ENCODE measurements at regions not wholly inside any gene's neighbourhood (a gene's known extent, or its start where the extent isn't known, plus 50 kb on each side); places are given as distances from the start of the nearest gene placed in this dataset.
A peak's percentile ranks its signal among the peaks of the same experiment; 100 is the strongest.

DNA sequence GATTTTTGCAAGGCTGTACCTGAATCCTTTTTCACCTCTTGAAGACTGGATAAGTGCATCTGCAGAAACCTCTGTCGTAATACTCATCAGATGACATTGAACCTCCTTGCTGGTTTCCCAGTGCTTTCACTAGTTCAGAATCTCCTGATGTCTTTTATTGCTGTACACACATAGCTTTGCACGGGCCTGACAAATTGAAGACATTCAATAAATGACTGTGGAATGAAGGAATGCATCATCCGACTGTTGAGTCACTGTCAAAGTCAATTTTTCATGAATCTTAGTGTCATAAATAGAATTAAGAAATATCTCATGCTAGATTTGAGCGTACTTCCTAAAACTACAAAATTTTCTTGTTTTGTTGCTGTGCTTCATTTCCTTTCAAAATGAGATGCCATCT, 598.2 kb upstream of the MAP3K7 start:
- TF ChIP-seq, protein P1, sequence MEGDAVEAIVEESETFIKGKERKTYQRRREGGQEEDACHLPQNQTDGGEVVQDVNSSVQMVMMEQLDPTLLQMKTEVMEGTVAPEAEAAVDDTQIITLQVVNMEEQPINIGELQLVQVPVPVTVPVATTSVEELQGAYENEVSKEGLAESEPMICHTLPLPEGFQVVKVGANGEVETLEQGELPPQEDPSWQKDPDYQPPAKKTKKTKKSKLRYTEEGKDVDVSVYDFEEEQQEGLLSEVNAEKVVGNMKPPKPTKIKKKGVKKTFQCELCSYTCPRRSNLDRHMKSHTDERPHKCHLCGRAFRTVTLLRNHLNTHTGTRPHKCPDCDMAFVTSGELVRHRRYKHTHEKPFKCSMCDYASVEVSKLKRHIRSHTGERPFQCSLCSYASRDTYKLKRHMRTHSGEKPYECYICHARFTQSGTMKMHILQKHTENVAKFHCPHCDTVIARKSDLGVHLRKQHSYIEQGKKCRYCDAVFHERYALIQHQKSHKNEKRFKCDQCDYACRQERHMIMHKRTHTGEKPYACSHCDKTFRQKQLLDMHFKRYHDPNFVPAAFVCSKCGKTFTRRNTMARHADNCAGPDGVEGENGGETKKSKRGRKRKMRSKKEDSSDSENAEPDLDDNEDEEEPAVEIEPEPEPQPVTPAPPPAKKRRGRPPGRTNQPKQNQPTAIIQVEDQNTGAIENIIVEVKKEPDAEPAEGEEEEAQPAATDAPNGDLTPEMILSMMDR (conservative IDR thresholded peaks at IDR 0.05; ENCODE audit: low read depth, low read length) = no peak
- TF ChIP-seq EZH2phosphoT487 (IDR thresholded peaks at IDR 0.05; ENCODE audit: borderline replicate concordance, low read length) (no peak), EZH2 (IDR thresholded peaks at IDR 0.05; ENCODE audit: low read length, unreplicated experiment) (no peak)
- H3K4me3 ChIP-seq (ENCODE audit: low read length) = no peak overlapping the region
- H3K36me3 ChIP-seq (ENCODE audit: low read depth, low read length) = no peaks in the 10 kb centered on the region
- H3K4me2 ChIP-seq (ENCODE audit: low read length) = no peak overlapping the region
- ChIA-PET POLR2A (ENCODE audit: unreplicated experiment) (no interaction called here), CTCF (no interaction called here)
- H3K79me2 ChIP-seq (ENCODE audit: low read length) = no peaks in the 10 kb centered on the region
- no peaks in the 10 kb centered on the region for H3K27me3 ChIP-seq (ENCODE audit: low read length)
- no peaks in the 10 kb centered on the region for H3K4me1 ChIP-seq (ENCODE audit: insufficient read depth, low read length)
- no peaks in the 10 kb centered on the region for H4K20me1 ChIP-seq (ENCODE audit: low read length)
- no peak overlapping the region for H2AFZ ChIP-seq (ENCODE audit: low read length)
- intact Hi-C loops (cut with micrococcal nuclease) = no loop called here
- DNase-seq (peak; percentile 10), ATAC-seq (no peak)
- H3K9me2 ChIP-seq (replicated peaks; ENCODE audit: low read length) = no peaks in the 10 kb centered on the region
- H3K9me3 ChIP-seq (ENCODE audit: low read length) = no peaks in the 10 kb centered on the region
- H3K9ac ChIP-seq (ENCODE audit: low read length) = no peak overlapping the region
- no peaks in the 10 kb centered on the region for H3F3A ChIP-seq (ENCODE audit: low read length, unreplicated experiment)
- no TSS peak for BruUV-seq (replicated peaks)
- no peak overlapping the region for H3K27ac ChIP-seq (ENCODE audit: low read length)

DNA sequence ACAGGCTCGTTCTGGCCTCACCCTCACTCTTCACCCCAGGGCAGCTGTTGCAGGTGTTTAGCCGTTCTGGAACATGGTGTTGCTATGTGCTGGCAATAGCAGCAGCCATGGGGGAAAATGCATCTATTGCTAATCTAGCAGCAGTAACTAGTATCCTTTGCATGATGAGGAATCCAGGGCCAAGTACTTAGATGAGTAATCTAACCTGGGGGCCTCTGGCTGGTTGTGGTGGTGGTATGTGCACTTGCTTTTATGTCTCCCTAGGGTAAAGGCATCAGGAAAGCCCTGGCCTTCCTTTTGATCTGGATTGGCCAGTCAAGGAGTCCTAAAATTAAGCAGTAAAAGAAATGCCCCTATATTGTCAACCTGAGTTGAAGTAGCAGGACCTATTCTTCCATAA, 594.5 kb upstream of the MAP3K7 start:
- Histone ChIP-seq H3K27ac (ENCODE audit: low read length) (no peak overlapping the region), H3K9ac (ENCODE audit: low read length) (no peak overlapping the region), H3K27me3 (ENCODE audit: low read length) (no peaks in the 10 kb centered on the region), H3K4me3 (ENCODE audit: low read length) (no peak overlapping the region), H3K79me2 (ENCODE audit: low read length) (no peaks in the 10 kb centered on the region), H3K9me2 (replicated peaks; ENCODE audit: low read length) (no peaks in the 10 kb centered on the region), H4K20me1 (ENCODE audit: low read length) (no peaks in the 10 kb centered on the region), H3K9me3 (ENCODE audit: low read length) (no peaks in the 10 kb centered on the region), H3K4me1 (ENCODE audit: insufficient read depth, low read length) (no peaks in the 10 kb centered on the region), H3K4me2 (ENCODE audit: low read length) (no peak overlapping the region), H2AFZ (ENCODE audit: low read length) (no peak overlapping the region), H3F3A (ENCODE audit: low read length, unreplicated experiment) (no peaks in the 10 kb centered on the region), H3K36me3 (ENCODE audit: low read depth, low read length) (no peaks in the 10 kb centered on the region)
- DNase-seq (no peak), ATAC-seq (no peak)
- BruUV-seq (replicated peaks) = no TSS peak
- TF ChIP-seq EZH2 (IDR thresholded peaks at IDR 0.05; ENCODE audit: low read length, unreplicated experiment) (no peak), EZH2phosphoT487 (IDR thresholded peaks at IDR 0.05; ENCODE audit: borderline replicate concordance, low read length) (no peak)
- TF ChIP-seq, protein P1 (conservative IDR thresholded peaks at IDR 0.05; ENCODE audit: low read depth, low read length) = no peak
- ChIA-PET POLR2A (ENCODE audit: unreplicated experiment) (no interaction called here), CTCF (no interaction called here)
- intact Hi-C loops (cut with micrococcal nuclease) = no loop called here

DNA sequence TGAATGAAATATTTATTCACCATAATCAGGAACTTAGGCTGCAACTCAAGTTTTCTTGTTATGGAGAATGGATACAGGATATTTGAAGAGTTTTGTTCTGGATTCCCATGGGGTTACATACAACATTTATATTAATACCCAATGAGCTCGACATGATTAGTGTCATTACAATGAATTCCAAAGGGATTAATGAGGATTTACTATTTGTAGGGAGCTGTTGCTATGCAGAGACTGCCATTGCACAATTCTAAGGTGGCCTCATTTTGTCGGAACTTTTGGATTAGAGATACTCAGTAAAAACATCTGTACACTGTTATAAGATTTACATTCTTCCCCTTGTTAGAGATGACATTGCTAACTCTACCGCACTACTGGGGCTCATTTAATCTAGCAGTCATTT, 586.8 kb upstream of the MAP3K7 start:
- Histone ChIP-seq H3K4me1 (ENCODE audit: insufficient read depth, low read length) (no peaks in the 10 kb centered on the region), H3K36me3 (ENCODE audit: low read depth, low read length) (no peaks in the 10 kb centered on the region), H3F3A (ENCODE audit: low read length, unreplicated experiment) (no peaks in the 10 kb centered on the region), H3K79me2 (ENCODE audit: low read length) (no peaks in the 10 kb centered on the region), H3K9me3 (ENCODE audit: low read length) (no peaks in the 10 kb centered on the region), H3K27me3 (ENCODE audit: low read length) (no peaks in the 10 kb centered on the region), H4K20me1 (ENCODE audit: low read length) (no peaks in the 10 kb centered on the region), H3K9ac (ENCODE audit: low read length) (no peak overlapping the region), H3K4me3 (ENCODE audit: low read length) (no peak overlapping the region), H2AFZ (ENCODE audit: low read length) (no peak overlapping the region), H3K9me2 (replicated peaks; ENCODE audit: low read length) (no peaks in the 10 kb centered on the region), H3K4me2 (ENCODE audit: low read length) (no peak overlapping the region), H3K27ac (ENCODE audit: low read length) (no peak overlapping the region)
- POLR2A ChIA-PET (ENCODE audit: unreplicated experiment) = no interaction called here
- ATAC-seq (no peak), DNase-seq (no peak)
- CTCF ChIA-PET = no interaction called here
- BruUV-seq (replicated peaks) = no TSS peak
- TF ChIP-seq EZH2phosphoT487 (IDR thresholded peaks at IDR 0.05; ENCODE audit: borderline replicate concordance, low read length) (no peak), EZH2 (IDR thresholded peaks at IDR 0.05; ENCODE audit: low read length, unreplicated experiment) (no peak)
- TF ChIP-seq, protein P1 (conservative IDR thresholded peaks at IDR 0.05; ENCODE audit: low read depth, low read length) = no peak
- intact Hi-C loops (cut with micrococcal nuclease) = no loop called here

Data from PC-3 (cell line).